ENCODE measurements at regions not wholly inside any gene's neighbourhood (a gene's known extent, or its start where the extent isn't known, plus 50 kb on each side); places are given as distances from the start of the nearest gene placed in this dataset.

- TF ChIP-seq, protein P1, sequence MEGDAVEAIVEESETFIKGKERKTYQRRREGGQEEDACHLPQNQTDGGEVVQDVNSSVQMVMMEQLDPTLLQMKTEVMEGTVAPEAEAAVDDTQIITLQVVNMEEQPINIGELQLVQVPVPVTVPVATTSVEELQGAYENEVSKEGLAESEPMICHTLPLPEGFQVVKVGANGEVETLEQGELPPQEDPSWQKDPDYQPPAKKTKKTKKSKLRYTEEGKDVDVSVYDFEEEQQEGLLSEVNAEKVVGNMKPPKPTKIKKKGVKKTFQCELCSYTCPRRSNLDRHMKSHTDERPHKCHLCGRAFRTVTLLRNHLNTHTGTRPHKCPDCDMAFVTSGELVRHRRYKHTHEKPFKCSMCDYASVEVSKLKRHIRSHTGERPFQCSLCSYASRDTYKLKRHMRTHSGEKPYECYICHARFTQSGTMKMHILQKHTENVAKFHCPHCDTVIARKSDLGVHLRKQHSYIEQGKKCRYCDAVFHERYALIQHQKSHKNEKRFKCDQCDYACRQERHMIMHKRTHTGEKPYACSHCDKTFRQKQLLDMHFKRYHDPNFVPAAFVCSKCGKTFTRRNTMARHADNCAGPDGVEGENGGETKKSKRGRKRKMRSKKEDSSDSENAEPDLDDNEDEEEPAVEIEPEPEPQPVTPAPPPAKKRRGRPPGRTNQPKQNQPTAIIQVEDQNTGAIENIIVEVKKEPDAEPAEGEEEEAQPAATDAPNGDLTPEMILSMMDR (IDR thresholded peaks at IDR 0.05) = no peak
- Histone ChIP-seq H3K9me3 (no peaks in the 10 kb centered on the region), H3K4me3 (ENCODE audit: low read depth in 1 of 2, low read length in 1 of 2) (no peak overlapping the region), H3K4me1 (ENCODE audit: control insufficient read depth in 1 of 2, insufficient read depth in 1 of 2, low read depth in 1 of 2, low read length in 1 of 2) (no peaks in the 10 kb centered on the region), H3K27me3 (peaks cover 8% of the 10 kb centered on the region), H3K36me3 (no peaks in the 10 kb centered on the region), H3K27ac (no peak overlapping the region)
These were observed 186.3 kb downstream of the SLC7A11 start for GRCh38 chr4:138055890-138056289.

- H3K27ac ChIP-seq = no peak overlapping the region
- no peaks in the 10 kb centered on the region for H3K4me1 ChIP-seq (ENCODE audit: control insufficient read depth in 1 of 2, insufficient read depth in 1 of 2, low read depth in 1 of 2, low read length in 1 of 2)
- H3K4me3 ChIP-seq (ENCODE audit: low read depth in 1 of 2, low read length in 1 of 2) = no peak overlapping the region
- peaks cover 8% of the 10 kb centered on the region for H3K27me3 ChIP-seq
- H3K9me3 ChIP-seq = no peaks in the 10 kb centered on the region
- no peaks in the 10 kb centered on the region for H3K36me3 ChIP-seq
- TF ChIP-seq, protein P1 (IDR thresholded peaks at IDR 0.05) = no peak
These were observed 188.4 kb downstream of the SLC7A11 start for GRCh38 chr4:138053641-138054301.

GRCh38 chr4:138052806-138053632, 189.1 kb downstream of the SLC7A11 start:
- Histone ChIP-seq H3K4me1 (ENCODE audit: control insufficient read depth in 1 of 2, insufficient read depth in 1 of 2, low read depth in 1 of 2, low read length in 1 of 2) (no peaks in the 10 kb centered on the region), H3K27me3 (peaks cover 8% of the 10 kb centered on the region), H3K36me3 (no peaks in the 10 kb centered on the region), H3K27ac (no peak overlapping the region), H3K9me3 (no peaks in the 10 kb centered on the region), H3K4me3 (ENCODE audit: low read depth in 1 of 2, low read length in 1 of 2) (no peak overlapping the region)
- TF ChIP-seq, protein P1 (IDR thresholded peaks at IDR 0.05) = no peak

- Histone ChIP-seq H3K9me3 (no peaks in the 10 kb centered on the region), H3K4me1 (ENCODE audit: control insufficient read depth in 1 of 2, insufficient read depth in 1 of 2, low read depth in 1 of 2, low read length in 1 of 2) (no peaks in the 10 kb centered on the region), H3K4me3 (ENCODE audit: low read depth in 1 of 2, low read length in 1 of 2) (no peak overlapping the region), H3K36me3 (no peaks in the 10 kb centered on the region), H3K27ac (no peak overlapping the region), H3K27me3 (peaks cover 5% of the 10 kb centered on the region)
- TF ChIP-seq, protein P1 (IDR thresholded peaks at IDR 0.05) = no peak
These were observed 191.0 kb downstream of the SLC7A11 start for GRCh38 chr4:138051157-138051556.

- Histone ChIP-seq H3K9me3 (no peaks in the 10 kb centered on the region), H3K27me3 (peaks cover 5% of the 10 kb centered on the region), H3K27ac (no peak overlapping the region), H3K4me1 (ENCODE audit: control insufficient read depth in 1 of 2, insufficient read depth in 1 of 2, low read depth in 1 of 2, low read length in 1 of 2) (no peaks in the 10 kb centered on the region), H3K4me3 (ENCODE audit: low read depth in 1 of 2, low read length in 1 of 2) (no peak overlapping the region), H3K36me3 (no peaks in the 10 kb centered on the region)
- TF ChIP-seq, protein P1 (IDR thresholded peaks at IDR 0.05) = no peak
These were observed 191.5 kb downstream of the SLC7A11 start for GRCh38 chr4:138050601-138051000.

Measured in neutrophil (primary cell).